HG03432 (cell line): ENCODE measurements at regions not wholly inside any gene's neighbourhood (a gene's known extent, or its start where the extent isn't known, plus 50 kb on each side); places are given as distances from the start of the nearest gene placed in this dataset.

Source experiments
- ATAC-seq: cut with Tn5 transposase; IDR thresholded peaks from one replicate; pipeline ENCODE4 v1.9.1; 2021; ENCODE audit warnings: mild to moderate bottlenecking, moderate library complexity; ENCODE audit not compliant: unreplicated experiment

- ATAC-seq = no peak
Observed at GRCh38 chr7:46652317-46652716, 731.2 kb upstream of the IGFBP3 start.

GRCh38 chr7:46651561-46652088 is 730.6 kb upstream of the IGFBP3 start:
- no peak for ATAC-seq

GRCh38 chr7:46651070-46651469 is 730.0 kb upstream of the IGFBP3 start:
- ATAC-seq = no peak

DNA sequence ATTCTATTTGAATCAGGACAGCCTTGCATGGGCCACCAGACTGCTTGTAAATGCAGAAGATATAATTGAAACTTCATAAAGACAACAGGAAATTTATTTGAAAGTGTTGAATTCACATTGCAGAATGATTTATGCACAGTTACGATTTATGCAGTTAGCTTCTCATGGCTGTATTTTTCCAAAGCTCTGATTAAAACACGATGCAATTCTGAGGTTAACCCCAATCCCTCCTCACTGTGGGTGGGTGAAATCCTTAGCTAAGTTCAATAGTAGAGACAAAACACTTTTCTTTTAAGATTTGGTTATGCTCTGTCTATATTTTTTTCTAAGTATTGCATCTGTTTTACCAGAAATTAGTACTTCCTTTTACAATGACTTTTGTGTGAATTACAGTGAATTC is 728.8 kb upstream of the IGFBP3 start:
- ATAC-seq = no peak

- no peak for ATAC-seq
Observed at GRCh38 chr7:46637793-46638735, 717.0 kb upstream of the IGFBP3 start.

GRCh38 chr7:46636022-46636421 is 715.0 kb upstream of the IGFBP3 start:
- no peak for ATAC-seq

DNA sequence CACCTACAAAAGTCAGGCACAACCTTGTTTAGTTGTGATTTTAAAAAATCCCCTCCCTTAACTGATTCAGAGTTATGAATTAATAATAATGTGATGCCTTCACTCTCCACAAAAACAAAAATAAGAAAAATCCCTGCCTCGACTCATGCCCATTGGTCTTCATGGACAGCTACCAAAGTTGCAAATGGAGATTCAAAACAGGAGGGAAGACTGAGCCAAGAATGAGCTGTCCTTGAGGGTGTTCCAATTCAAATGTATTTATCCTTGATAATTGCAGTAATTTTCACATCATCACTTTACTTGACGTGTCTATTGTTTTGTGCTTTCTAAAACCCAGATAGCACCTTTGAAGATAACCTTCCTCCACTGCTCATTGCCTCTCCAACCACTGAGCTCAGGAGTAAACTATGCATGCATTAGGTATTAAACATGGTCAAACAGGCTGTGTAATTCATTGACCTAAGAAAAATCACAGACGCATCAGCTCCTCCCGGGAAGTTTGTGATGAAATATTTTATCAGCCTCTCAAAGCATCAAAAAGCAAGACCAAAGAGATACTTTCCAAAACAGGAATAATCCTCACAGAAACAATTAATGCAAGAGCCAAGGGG is 712.7 kb upstream of the IGFBP3 start:
- no peak for ATAC-seq

- ATAC-seq = no peak
Observed at GRCh38 chr7:46633200-46633599, 712.1 kb upstream of the IGFBP3 start.

DNA sequence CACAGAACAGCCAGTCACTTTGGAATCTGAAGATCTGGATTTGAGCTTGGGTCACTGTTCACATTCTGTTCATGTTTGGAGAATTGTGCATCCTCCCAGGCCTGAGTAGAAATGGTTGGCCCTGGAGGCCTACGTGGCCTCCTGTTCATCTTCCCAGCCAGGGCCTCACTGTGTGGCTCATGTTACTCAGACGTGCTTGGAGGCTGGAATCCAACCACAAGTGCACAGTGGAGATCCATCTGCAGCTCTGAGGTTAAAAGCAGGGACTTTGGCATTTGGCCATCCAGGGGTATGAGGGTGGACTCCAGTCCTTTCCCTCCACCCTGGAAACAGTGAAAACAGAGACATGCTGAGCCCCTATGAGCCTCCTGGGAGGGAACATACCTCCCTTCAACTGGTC is 709.0 kb upstream of the IGFBP3 start:
- ATAC-seq = no peak

DNA sequence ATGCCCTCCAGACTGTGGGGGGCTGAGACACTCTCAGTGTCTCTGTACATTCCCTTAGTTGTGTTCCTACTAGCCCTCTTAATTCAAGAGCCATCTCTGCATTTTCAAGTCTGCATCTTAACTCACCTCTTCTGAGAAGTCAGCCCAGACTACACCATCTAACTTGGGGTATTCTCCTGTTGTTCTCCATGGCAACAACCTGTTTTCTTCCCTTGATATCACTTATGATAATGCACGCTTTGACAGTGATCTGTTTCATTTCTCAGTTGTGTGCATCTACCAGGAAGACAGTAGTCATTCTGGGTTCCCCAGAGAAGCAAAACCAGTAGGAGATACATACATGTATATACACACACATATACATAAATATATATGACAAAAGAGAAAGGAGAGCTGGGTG is 707.3 kb upstream of the IGFBP3 start:
- ATAC-seq = no peak

DNA sequence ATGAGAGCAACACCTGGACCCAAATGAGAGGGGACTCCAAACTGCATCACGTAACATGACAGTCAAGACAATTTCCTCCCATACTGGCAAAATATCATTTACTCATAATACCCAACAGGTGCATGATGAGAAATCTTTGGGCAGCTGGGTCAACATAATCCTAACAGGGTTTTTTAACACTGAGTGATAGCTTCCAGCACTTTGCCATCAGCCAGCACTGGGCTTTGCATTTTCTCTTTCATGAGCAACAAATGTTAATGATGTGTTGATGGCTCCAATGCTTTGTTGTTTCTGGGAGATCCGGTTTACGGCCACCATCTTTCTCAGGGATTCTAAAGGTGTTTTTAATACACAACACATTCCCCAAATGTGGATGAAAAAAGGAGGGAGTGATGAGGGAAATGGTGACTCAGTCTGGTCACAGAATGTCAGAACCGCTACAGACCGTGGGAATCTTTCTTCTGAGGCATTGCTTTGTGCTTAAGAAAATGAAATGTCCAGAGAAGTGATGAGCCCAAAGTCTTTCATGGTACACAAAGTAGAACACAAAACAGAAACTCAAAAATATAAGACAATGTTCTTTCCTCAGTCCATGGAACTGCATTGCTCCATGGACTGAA is 705.7 kb upstream of the IGFBP3 start:
- no peak for ATAC-seq

- no peak for ATAC-seq
Observed at GRCh38 chr7:46626261-46626660, 705.2 kb upstream of the IGFBP3 start.

DNA sequence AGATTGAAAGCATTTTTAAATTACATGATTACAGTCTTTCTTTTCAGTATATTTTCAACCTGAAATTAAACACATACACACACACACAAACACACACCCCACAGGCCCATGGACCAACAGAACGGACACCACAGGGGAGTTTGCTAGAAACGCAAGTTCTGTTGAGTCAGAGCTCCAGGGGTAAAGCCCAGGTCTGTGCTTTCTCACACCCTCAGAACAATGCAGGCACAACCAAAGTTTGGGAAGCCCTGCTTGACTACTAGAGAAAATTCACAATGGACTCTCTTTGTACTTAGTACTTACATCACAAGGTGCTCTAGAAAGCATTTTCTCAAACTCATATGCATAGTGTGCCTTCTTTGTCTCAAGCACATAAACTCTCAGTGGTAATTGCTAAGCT is 704.0 kb upstream of the IGFBP3 start:
- no peak for ATAC-seq

- ATAC-seq = no peak
Observed at GRCh38 chr7:46622251-46622650, 701.2 kb upstream of the IGFBP3 start.

- no peak for ATAC-seq
Observed at GRCh38 chr7:46619723-46620310, 698.7 kb upstream of the IGFBP3 start.

- ATAC-seq = no peak
Observed at GRCh38 chr7:46616636-46617035, 695.6 kb upstream of the IGFBP3 start.

DNA sequence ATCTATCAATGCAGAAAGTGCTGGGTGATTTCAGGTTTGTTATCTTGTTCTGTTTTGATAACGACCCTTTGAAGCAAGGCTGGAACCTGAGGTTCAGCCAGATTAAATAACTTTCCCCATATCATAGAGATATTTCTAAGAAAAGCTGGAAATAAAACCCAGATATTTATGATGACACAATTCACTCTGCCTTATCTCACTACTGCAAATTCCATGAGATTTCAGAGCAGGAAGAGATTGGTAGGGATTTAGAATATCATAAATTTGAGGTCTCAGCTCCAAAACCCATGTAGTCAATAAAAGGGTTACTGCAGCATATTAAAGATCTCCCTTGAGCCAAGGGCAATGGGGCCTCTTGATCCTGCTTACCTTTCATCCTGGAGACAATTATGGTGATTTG is 692.5 kb upstream of the IGFBP3 start:
- ATAC-seq = no peak

- no peak for ATAC-seq
Observed at GRCh38 chr7:46613116-46613515, 692.0 kb upstream of the IGFBP3 start.

GRCh38 chr7:46611508-46611907 is 690.4 kb upstream of the IGFBP3 start:
- ATAC-seq = no peak

- no peak for ATAC-seq
Observed at GRCh38 chr7:46610746-46611145, 689.7 kb upstream of the IGFBP3 start.

DNA sequence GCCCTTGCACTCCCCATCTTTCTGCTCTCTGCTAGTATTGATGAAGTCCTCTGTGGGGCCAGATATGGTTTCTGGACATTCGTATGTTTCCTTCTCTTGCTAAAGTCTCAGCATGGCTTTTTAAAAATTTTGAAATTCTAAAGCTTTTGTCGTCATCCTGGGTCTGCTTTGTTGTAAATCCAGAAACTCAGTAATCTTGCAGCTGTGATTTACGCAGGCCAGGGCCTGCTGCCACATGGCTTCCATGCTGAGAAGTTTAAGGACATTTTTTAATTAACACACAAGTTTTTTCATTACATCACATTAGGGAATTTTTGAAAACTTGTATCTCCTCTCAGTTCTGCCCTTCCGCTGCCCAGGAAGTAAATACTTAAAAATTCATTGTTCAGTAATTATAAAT is 686.1 kb upstream of the IGFBP3 start:
- no peak for ATAC-seq
